ENCODE measurements at regions not wholly inside any gene's neighbourhood (a gene's known extent, or its start where the extent isn't known, plus 50 kb on each side); places are given as distances from the start of the nearest gene placed in this dataset.

DNA sequence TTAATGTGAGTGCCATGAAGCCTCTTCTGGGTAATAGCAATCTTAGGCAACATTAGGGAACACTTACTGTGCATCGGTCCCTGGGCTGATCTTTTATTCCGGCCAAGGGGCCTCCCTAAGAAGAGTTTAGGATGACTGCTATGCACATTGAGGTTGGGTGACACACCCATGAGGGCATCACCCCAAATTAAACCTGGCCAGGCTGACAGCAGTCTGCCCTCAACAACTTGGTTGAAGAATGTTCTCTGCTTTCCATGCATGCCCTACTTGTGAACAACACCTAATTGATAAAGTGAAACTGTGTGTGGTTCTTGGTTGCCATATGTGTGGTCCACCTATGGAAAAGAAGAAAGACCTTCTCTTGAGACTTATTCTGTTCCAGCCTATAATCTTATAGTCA is 1098.0 kb downstream of the BCL11B start:
- WGBS = 62% methylated on average over 2 of the region's 2 CpGs
- DNase-seq (no peak), ATAC-seq (no peak)
- intact Hi-C loops (cut with DNase I) = no loop called here
- Histone ChIP-seq H3K27ac (ENCODE audit: low read length) (no peak overlapping the region), H3K9me3 (ENCODE audit: control insufficient read depth, low read length) (no peaks in the 10 kb centered on the region), H3K4me3 (ENCODE audit: low read length) (no peak overlapping the region), H3K4me1 (ENCODE audit: control insufficient read depth, insufficient read depth, low read length) (no peaks in the 10 kb centered on the region), H3K27me3 (ENCODE audit: control insufficient read depth, insufficient read depth) (no peaks in the 10 kb centered on the region)

DNA sequence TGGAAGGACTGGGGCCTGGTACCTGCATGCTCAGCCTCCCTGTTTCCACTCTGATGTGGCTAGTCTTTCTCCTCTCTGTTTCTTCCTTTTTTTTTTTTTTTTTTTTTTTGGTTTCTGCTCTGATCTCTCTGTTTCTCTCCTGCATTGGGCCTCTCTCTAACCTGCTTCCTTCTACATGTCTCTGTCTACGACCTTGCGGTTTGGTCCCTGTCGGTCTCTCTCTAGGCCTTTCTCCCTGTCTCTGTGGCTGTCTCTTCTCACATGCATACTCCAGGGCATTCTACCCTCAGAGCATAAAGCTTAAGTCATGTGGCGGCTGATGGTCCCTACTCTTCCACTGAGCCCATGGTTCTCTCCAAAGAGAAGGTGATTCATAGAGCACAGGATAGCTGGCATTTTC is 1096.6 kb downstream of the BCL11B start:
- intact Hi-C loops (cut with DNase I) = no loop called here
- DNase-seq (no peak), ATAC-seq (no peak)
- H3K27me3 ChIP-seq (ENCODE audit: control insufficient read depth, insufficient read depth) = no peaks in the 10 kb centered on the region
- H3K9me3 ChIP-seq (ENCODE audit: control insufficient read depth, low read length) = no peaks in the 10 kb centered on the region
- no peaks in the 10 kb centered on the region for H3K4me1 ChIP-seq (ENCODE audit: control insufficient read depth, insufficient read depth, low read length)
- 98% methylated on average over 4 of the region's 4 CpGs for WGBS
- no peak overlapping the region for H3K4me3 ChIP-seq (ENCODE audit: low read length)
- no peak overlapping the region for H3K27ac ChIP-seq (ENCODE audit: low read length)

GRCh38 chr14:98175881-98176280 is 1096.1 kb downstream of the BCL11B start:
- no peaks in the 10 kb centered on the region for H3K4me1 ChIP-seq (ENCODE audit: control insufficient read depth, insufficient read depth, low read length)
- 74% methylated on average over 5 of the region's 5 CpGs for WGBS
- ATAC-seq = no peak
- intact Hi-C loops (cut with DNase I) = no loop called here
- no peaks in the 10 kb centered on the region for H3K27me3 ChIP-seq (ENCODE audit: control insufficient read depth, insufficient read depth)
- no peak for DNase-seq
- H3K4me3 ChIP-seq (ENCODE audit: low read length) = no peak overlapping the region
- H3K27ac ChIP-seq (ENCODE audit: low read length) = no peak overlapping the region
- H3K9me3 ChIP-seq (ENCODE audit: control insufficient read depth, low read length) = no peaks in the 10 kb centered on the region

DNA sequence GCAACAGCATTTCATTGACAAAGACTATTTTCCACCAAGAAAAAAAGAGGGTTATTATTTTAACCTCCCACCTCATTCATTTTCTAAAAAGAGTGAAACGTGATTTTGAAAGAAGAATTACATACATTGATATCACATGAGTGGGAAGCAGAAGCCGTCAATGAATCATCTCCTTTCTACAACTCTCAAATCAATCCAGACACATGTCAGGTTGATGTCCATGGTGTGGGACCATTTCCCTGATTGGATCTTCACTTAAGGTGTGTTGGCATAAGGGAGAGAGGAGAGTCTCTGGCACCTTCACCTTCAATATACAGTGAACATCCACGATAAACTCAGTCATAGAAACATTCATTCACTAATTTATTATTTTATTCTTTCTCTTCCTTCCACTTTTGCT is 1095.1 kb downstream of the BCL11B start:
- DNase-seq (no peak), ATAC-seq (no peak)
- H3K27me3 ChIP-seq (ENCODE audit: control insufficient read depth, insufficient read depth) = no peaks in the 10 kb centered on the region
- H3K4me3 ChIP-seq (ENCODE audit: low read length) = no peak overlapping the region
- intact Hi-C loops (cut with DNase I) = no loop called here
- WGBS = 61% methylated on average over 3 of the region's 3 CpGs
- no peaks in the 10 kb centered on the region for H3K4me1 ChIP-seq (ENCODE audit: control insufficient read depth, insufficient read depth, low read length)
- H3K27ac ChIP-seq (ENCODE audit: low read length) = no peak overlapping the region
- no peaks in the 10 kb centered on the region for H3K9me3 ChIP-seq (ENCODE audit: control insufficient read depth, low read length)

DNA sequence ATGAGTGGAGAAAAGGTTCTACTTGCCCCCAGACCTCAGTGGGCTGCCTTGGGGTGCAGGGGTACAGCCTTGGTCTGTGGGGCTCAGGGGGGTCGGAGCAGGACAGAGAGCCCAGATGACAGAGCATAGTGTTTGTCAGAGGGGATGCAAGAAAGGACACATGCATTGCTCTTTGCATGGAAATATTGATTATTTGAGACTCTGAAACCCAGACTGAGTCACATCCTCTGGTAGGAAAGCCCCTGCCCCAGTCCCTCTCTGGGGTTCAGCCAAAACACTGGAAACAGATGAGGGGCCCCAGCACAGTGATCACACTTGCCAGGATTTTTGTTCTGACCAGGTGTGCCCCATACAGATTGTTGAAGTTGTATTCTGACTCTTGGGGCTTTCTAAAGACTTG is 1094.4 kb downstream of the BCL11B start:
- DNase-seq = no peak
- Histone ChIP-seq H3K4me1 (ENCODE audit: control insufficient read depth, insufficient read depth, low read length) (no peaks in the 10 kb centered on the region), H3K27me3 (ENCODE audit: control insufficient read depth, insufficient read depth) (no peaks in the 10 kb centered on the region), H3K9me3 (ENCODE audit: control insufficient read depth, low read length) (no peaks in the 10 kb centered on the region), H3K4me3 (ENCODE audit: low read length) (no peak overlapping the region), H3K27ac (ENCODE audit: low read length) (no peak overlapping the region)
- intact Hi-C loops (cut with DNase I) = no loop called here
- 59% methylated on average over 1 of the region's 1 CpG for WGBS
- ATAC-seq = no peak

- no peaks in the 10 kb centered on the region for H3K27me3 ChIP-seq (ENCODE audit: control insufficient read depth, insufficient read depth)
- no peaks in the 10 kb centered on the region for H3K9me3 ChIP-seq (ENCODE audit: control insufficient read depth, low read length)
- WGBS = 64% methylated on average over 7 of the region's 7 CpGs
These were observed 1090.8 kb downstream of the BCL11B start for GRCh38 chr14:98181241-98181640.

GRCh38 chr14:98181768-98182167 is 1090.2 kb downstream of the BCL11B start:
- Histone ChIP-seq H3K27me3 (ENCODE audit: control insufficient read depth, insufficient read depth) (no peaks in the 10 kb centered on the region), H3K4me3 (ENCODE audit: low read length) (no peak overlapping the region), H3K4me1 (ENCODE audit: control insufficient read depth, insufficient read depth, low read length) (no peaks in the 10 kb centered on the region), H3K27ac (ENCODE audit: low read length) (no peak overlapping the region), H3K9me3 (ENCODE audit: control insufficient read depth, low read length) (no peaks in the 10 kb centered on the region)
- no peak for ATAC-seq
- DNase-seq = no peak
- intact Hi-C loops (cut with DNase I) = no loop called here
- WGBS = 80% methylated on average over 1 of the region's 1 CpG

More at GRCh38 chr14:98181241-98181640, 1090.8 kb downstream of the BCL11B start:
- ATAC-seq = no peak
- no peak overlapping the region for H3K4me3 ChIP-seq (ENCODE audit: low read length)
- H3K4me1 ChIP-seq (ENCODE audit: control insufficient read depth, insufficient read depth, low read length) = no peaks in the 10 kb centered on the region
- no peak for DNase-seq
- H3K27ac ChIP-seq (ENCODE audit: low read length) = no peak overlapping the region
- intact Hi-C loops (cut with DNase I) = no loop called here

DNA sequence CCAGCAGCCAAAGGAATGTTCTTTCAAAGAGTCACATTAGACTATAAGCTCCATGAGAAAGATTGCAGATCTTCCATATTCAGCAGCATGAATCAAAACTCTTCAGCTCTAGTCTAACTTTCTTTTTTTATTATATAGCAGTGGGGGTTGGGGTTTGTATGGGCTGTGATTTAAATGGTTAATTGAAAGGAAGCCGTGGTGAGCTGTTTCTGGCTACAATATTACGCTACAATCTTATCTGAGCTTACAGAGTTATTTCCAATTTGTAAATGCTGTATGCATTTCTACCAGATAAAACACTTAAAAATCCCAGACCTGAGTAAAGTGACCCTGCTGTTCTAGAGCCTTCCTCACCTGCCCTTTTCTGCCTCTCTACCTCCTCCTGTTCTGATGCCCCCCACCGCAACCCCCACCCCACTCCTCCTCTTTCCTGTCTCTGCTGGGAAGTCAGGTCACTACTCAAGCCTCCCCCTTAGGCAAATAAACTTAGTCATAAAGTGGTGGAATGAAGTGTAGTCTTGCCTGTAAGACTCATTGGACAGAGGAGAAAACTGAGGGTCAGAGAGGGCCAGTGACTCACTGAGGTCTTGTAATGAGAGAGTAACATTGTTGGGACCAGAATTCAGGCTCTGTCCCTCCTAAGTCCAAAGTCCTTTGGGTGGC is 1089.5 kb downstream of the BCL11B start:
- no peaks in the 10 kb centered on the region for H3K27me3 ChIP-seq (ENCODE audit: control insufficient read depth, insufficient read depth)
- ATAC-seq (no peak), DNase-seq (no peak)
- H3K4me1 ChIP-seq (ENCODE audit: control insufficient read depth, insufficient read depth, low read length) = no peaks in the 10 kb centered on the region
- intact Hi-C loops (cut with DNase I) = no loop called here
- no peak overlapping the region for H3K27ac ChIP-seq (ENCODE audit: low read length)
- WGBS = 20% methylated on average over 3 of the region's 3 CpGs
- no peak overlapping the region for H3K4me3 ChIP-seq (ENCODE audit: low read length)
- no peaks in the 10 kb centered on the region for H3K9me3 ChIP-seq (ENCODE audit: control insufficient read depth, low read length)

GRCh38 chr14:98183556-98183955 is 1088.4 kb downstream of the BCL11B start:
- Histone ChIP-seq H3K9me3 (ENCODE audit: control insufficient read depth, low read length) (no peaks in the 10 kb centered on the region), H3K4me1 (ENCODE audit: control insufficient read depth, insufficient read depth, low read length) (no peaks in the 10 kb centered on the region), H3K27me3 (ENCODE audit: control insufficient read depth, insufficient read depth) (no peaks in the 10 kb centered on the region), H3K4me3 (ENCODE audit: low read length) (no peak overlapping the region), H3K27ac (ENCODE audit: low read length) (no peak overlapping the region)
- WGBS = 84% methylated on average over 4 of the region's 4 CpGs
- no peak for DNase-seq
- intact Hi-C loops (cut with DNase I) = no loop called here
- no peak for ATAC-seq

- DNase-seq = no peak
- no peaks in the 10 kb centered on the region for H3K27me3 ChIP-seq (ENCODE audit: control insufficient read depth, insufficient read depth)
- ATAC-seq = no peak
- no peak overlapping the region for H3K27ac ChIP-seq (ENCODE audit: low read length)
- no peaks in the 10 kb centered on the region for H3K9me3 ChIP-seq (ENCODE audit: control insufficient read depth, low read length)
- no peak overlapping the region for H3K4me3 ChIP-seq (ENCODE audit: low read length)
- H3K4me1 ChIP-seq (ENCODE audit: control insufficient read depth, insufficient read depth, low read length) = no peaks in the 10 kb centered on the region
- 78% methylated on average over 6 of the region's 6 CpGs for WGBS
- intact Hi-C loops (cut with DNase I) = no loop called here
These were observed 1087.5 kb downstream of the BCL11B start for GRCh38 chr14:98184457-98184856.

DNA sequence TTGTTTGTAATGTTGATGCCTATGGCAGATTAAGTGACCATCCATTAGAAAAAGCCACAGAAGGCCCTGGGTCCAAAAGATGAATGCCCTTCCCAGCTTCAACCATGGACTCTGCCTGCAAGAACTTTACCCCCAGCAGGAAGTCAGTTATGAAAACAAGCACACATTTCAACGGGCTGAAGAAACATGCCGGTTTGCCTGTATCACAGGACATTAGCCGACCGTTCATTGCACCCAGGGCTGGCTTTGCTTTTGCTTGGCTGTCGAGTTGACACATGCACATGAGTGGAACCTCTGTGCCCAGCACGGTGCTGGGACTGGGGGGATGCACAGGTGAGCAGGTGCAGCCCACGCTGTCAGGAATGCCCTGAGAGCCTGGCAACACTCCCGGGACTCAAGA is 1087.0 kb downstream of the BCL11B start:
- ATAC-seq (no peak), DNase-seq (no peak)
- Histone ChIP-seq H3K9me3 (ENCODE audit: control insufficient read depth, low read length) (no peaks in the 10 kb centered on the region), H3K27me3 (ENCODE audit: control insufficient read depth, insufficient read depth) (no peaks in the 10 kb centered on the region), H3K27ac (ENCODE audit: low read length) (no peak overlapping the region), H3K4me3 (ENCODE audit: low read length) (no peak overlapping the region), H3K4me1 (ENCODE audit: control insufficient read depth, insufficient read depth, low read length) (no peaks in the 10 kb centered on the region)
- intact Hi-C loops (cut with DNase I) = no loop called here
- WGBS = 69% methylated on average over 8 of the region's 8 CpGs

- Histone ChIP-seq H3K27me3 (ENCODE audit: control insufficient read depth, insufficient read depth) (no peaks in the 10 kb centered on the region), H3K4me3 (ENCODE audit: low read length) (no peak overlapping the region), H3K27ac (ENCODE audit: low read length) (no peak overlapping the region), H3K4me1 (ENCODE audit: control insufficient read depth, insufficient read depth, low read length) (no peaks in the 10 kb centered on the region), H3K9me3 (ENCODE audit: control insufficient read depth, low read length) (no peaks in the 10 kb centered on the region)
- 63% methylated on average over 3 of the region's 3 CpGs for WGBS
- ATAC-seq (no peak), DNase-seq (no peak)
- intact Hi-C loops (cut with DNase I) = no loop called here
These were observed 1085.9 kb downstream of the BCL11B start for GRCh38 chr14:98186140-98186539.
